IMR-90 (cell line): ENCODE measurements at regions not wholly inside any gene's neighbourhood (a gene's known extent, or its start where the extent isn't known, plus 50 kb on each side); places are given as distances from the start of the nearest gene placed in this dataset.

Source experiments
- ATAC-seq: fragments of 200-7000 bp; cut with Tn5 transposase; 2 replicates; pipeline ENCODE4 v1.9.1; 2020; ENCODE audit warnings: low read depth, mild to moderate bottlenecking, moderate library complexity
- BruUV-seq: library from RNA; stranded (reverse); fragments of 400-500 nt; replicated peaks from 2 replicates; lab custom pipeline; 2021; lab: Mats Ljungman, UMichigan
- CTCF ChIA-PET: fragments of 300-600 bp; formaldehyde crosslinking; extraction: SDS; loops from one replicate; lab custom pipeline; 2021; ENCODE audit warnings: antibody characterized with exemption; lab: Yijun Ruan, JAX
- POLR2A ChIA-PET: fragments of 300-600 bp; sonication (Branson Sonifier 250); formaldehyde crosslinking; loops from one replicate; lab custom pipeline; 2022; ENCODE audit warnings: antibody characterized with exemption; ENCODE audit not compliant: unreplicated experiment; lab: Charles Lee
- DNase-seq: peaks from one replicate; pipeline ENCODE4 v3.0.0; 2013
- H2AFZ ChIP-seq: replicated peaks from 2 replicates; pipeline ENCODE3; 2013; ENCODE audit warnings: low read length, mild to moderate bottlenecking; ENCODE audit not compliant: poor library complexity
- H2AK5ac ChIP-seq: 2 replicates; pipeline ENCODE4 v1.6.1; 2013; ENCODE audit warnings: low read depth, low read length, inconsistent platforms
- H2AK9ac ChIP-seq: replicated peaks from 2 replicates; pipeline ENCODE3; 2013; ENCODE audit warnings: mild to moderate bottlenecking, low read depth, low read length, moderate library complexity; ENCODE audit not compliant: poor library complexity
- H2BK120ac ChIP-seq: 2 replicates; pipeline ENCODE4 v1.6.1; 2013; ENCODE audit warnings: low read depth, low read length, inconsistent platforms
- H2BK15ac ChIP-seq: 3 replicates; pipeline ENCODE4 v1.6.1; 2013; ENCODE audit warnings: low read depth, low read length, inconsistent platforms
- H2BK20ac ChIP-seq: 2 replicates; pipeline ENCODE4 v1.6.1; 2013; ENCODE audit warnings: low read depth, mild to moderate bottlenecking, inconsistent platforms, low read length, moderate library complexity
- H2BK5ac ChIP-seq: 2 replicates; pipeline ENCODE4 v1.6.1; 2013; ENCODE audit warnings: mild to moderate bottlenecking, low read depth, low read length, inconsistent platforms; ENCODE audit not compliant: poor library complexity, severe bottlenecking
- H3K14ac ChIP-seq: replicated peaks from 2 replicates; pipeline ENCODE4 v1.6.1; 2013; ENCODE audit warnings: low read depth, low read length, inconsistent platforms
- H3K18ac ChIP-seq: 2 replicates; pipeline ENCODE4 v1.6.1; 2013; ENCODE audit warnings: low read depth, low read length, control low read depth
- H3K23ac ChIP-seq: 2 replicates; pipeline ENCODE4 v1.6.1; 2013; ENCODE audit warnings: low read depth, low read length, inconsistent platforms
- H3K27ac ChIP-seq: 2 replicates; pipeline ENCODE4 v1.5.1; 2013; ENCODE audit warnings: mild to moderate bottlenecking, control low read depth, low read length; ENCODE audit not compliant: insufficient read depth
- H3K27me3 ChIP-seq: 2 replicates; pipeline ENCODE4 v1.6.1; 2013; ENCODE audit warnings: low read length; ENCODE audit not compliant: control insufficient read depth, insufficient read depth
- H3K36me3 ChIP-seq: 2 replicates; pipeline ENCODE4 v1.6.1; 2013; ENCODE audit warnings: low read length, mixed read lengths; ENCODE audit not compliant: control insufficient read depth, insufficient read depth
- H3K4ac ChIP-seq: 2 replicates; pipeline ENCODE4 v1.6.1; 2013; ENCODE audit warnings: low read depth, low read length, inconsistent platforms
- H3K4me1 ChIP-seq: 2 replicates; pipeline ENCODE4 v1.6.1; 2013; ENCODE audit warnings: low read length, mixed read lengths; ENCODE audit not compliant: control insufficient read depth, insufficient read depth
- H3K4me2 ChIP-seq: 2 replicates; pipeline ENCODE4 v1.6.1; 2013; ENCODE audit warnings: low read depth, mild to moderate bottlenecking, control low read depth, low read length, moderate library complexity
- H3K4me3 ChIP-seq: 2 replicates; pipeline ENCODE4 v1.5.1; 2013; ENCODE audit warnings: low read depth, mild to moderate bottlenecking, control low read depth, low read length, moderate library complexity; ENCODE audit not compliant: insufficient read depth
- H3K56ac ChIP-seq: 2 replicates; pipeline ENCODE4 v1.6.1; 2013; ENCODE audit warnings: low read length, inconsistent platforms; ENCODE audit not compliant: insufficient read depth; ENCODE audit errors: extremely low read depth
- H3K79me1 ChIP-seq, 2 experiments: 2 replicates each; pipeline ENCODE4 v1.6.1; 2013; ENCODE audit warnings: low read length in 2 of 2, inconsistent platforms in 1 of 2, low read depth in 1 of 2
- H3K9ac ChIP-seq: 2 replicates; pipeline ENCODE4 v1.6.1; 2013; ENCODE audit warnings: low read depth, low read length, control low read depth
- H3K9me1 ChIP-seq: 2 replicates; pipeline ENCODE4 v1.6.1; 2013; ENCODE audit warnings: low read length, inconsistent platforms; ENCODE audit not compliant: insufficient read depth
- H3K9me3 ChIP-seq: 2 replicates; pipeline ENCODE4 v1.6.1; 2013; ENCODE audit warnings: low read length; ENCODE audit not compliant: control insufficient read depth, insufficient read depth
- H4K20me1 ChIP-seq: 2 replicates; pipeline ENCODE4 v1.6.1; 2013; ENCODE audit warnings: low read length, inconsistent platforms; ENCODE audit not compliant: insufficient read depth
- H4K5ac ChIP-seq: 2 replicates; pipeline ENCODE4 v1.6.1; 2013; ENCODE audit warnings: mild to moderate bottlenecking, low read depth, low read length, control low read depth
- H4K8ac ChIP-seq, 2 experiments: 2 replicates each; pipeline ENCODE4 v1.6.1; 2013; ENCODE audit warnings: low read depth in 2 of 2, low read length in 2 of 2, control low read depth in 1 of 2, inconsistent platforms in 1 of 2
- H4K91ac ChIP-seq: 2 replicates; pipeline ENCODE4 v1.6.1; 2013; ENCODE audit warnings: low read depth, low read length, inconsistent platforms; ENCODE audit not compliant: insufficient read depth
- BHLHE40 ChIP-seq: fragments of 150-350 bp; IDR thresholded peaks from 2 replicates; pipeline ENCODE4 v1.6.1; 2016; ENCODE audit warnings: mild to moderate bottlenecking, low read depth, low read length
- MXI1 ChIP-seq: IDR thresholded peaks from 2 replicates; pipeline ENCODE4 v1.6.1; 2012; ENCODE audit warnings: low read depth, mild to moderate bottlenecking, low read length, moderate library complexity, borderline replicate concordance
- NFE2L2 ChIP-seq: fragments of 150-350 bp; IDR thresholded peaks from 2 replicates; pipeline ENCODE4 v1.6.1; 2016; ENCODE audit warnings: low read depth, mild to moderate bottlenecking, low read length
- POLR2A ChIP-seq: IDR thresholded peaks from 2 replicates; pipeline ENCODE4 v1.6.1; 2012; ENCODE audit warnings: mild to moderate bottlenecking, low read depth, low read length
- WGBS, 2 experiments: methylation state at CpG; one replicate each; pipeline versions ENCODE4 v1.1.5 to v1.1.7; 2013; ENCODE audit warnings: missing lambda C conversion rate in 2 of 2; ENCODE audit not compliant: insufficient read length in 1 of 2; ENCODE audit errors: extremely low coverage in 2 of 2; 5-methylcytosine and 5-hydroxymethylcytosine counted together
- dilution Hi-C: fragments of 300-500 bp; cut with HindIII; formaldehyde crosslinking; loops from one replicate; pipeline ENCODE4 v1.14.3; 2018; ENCODE audit warnings: low sequenced_read_pairs; ENCODE audit not compliant: unreplicated experiment
- in situ Hi-C: fragments of 300-500 bp; cut with MboI; formaldehyde crosslinking; loops from 3 replicates; pipeline ENCODE4 v1.14.3; 2019; ENCODE audit warnings: low sequenced_read_pairs, inconsistent platforms, mixed read lengths
- intact Hi-C: fragments of 100-400 bp; cut with micrococcal nuclease; formaldehyde crosslinking; loops from 2 replicates; pipeline ENCODE4 v1.10.0; 2022
- TF ChIP-seq, protein P1 (sequence below): fragments of 150-350 bp; IDR thresholded peaks from 2 replicates; pipeline ENCODE4 v1.6.1; 2017; ENCODE audit warnings: mild to moderate bottlenecking, antibody characterized with exemption, low read length, low read depth

DNA sequence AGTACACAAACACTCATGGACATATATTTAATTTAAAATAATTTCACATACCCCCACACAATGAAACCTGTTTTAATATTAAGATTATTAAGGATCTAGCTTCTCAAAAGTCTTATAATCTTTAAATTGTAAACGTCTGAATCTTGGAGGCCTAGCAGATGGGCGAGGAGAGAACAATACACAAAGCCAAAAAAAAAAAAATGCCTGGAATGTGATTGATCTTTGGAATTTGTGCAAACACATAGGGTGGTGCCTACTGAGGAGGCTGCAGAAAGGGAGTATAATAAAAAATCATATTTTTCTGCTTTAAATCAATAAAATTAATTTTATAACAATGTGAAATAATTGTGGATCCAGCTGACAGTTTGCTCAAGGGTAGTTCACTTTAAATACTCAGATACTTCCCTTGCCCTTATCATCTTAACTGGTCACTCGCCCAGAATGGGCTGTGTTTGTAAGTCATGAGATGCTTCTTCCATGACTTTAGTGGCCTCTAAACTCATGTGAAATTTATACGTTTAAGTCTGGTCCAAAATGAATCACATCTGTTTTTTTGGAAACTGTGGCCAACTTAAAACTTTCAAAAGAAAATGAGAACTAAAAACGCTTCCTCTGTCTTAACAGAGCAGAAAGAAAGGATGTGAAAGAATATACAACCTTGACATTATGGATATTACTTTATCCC, 802.8 kb upstream of the CXADR start:
- Histone ChIP-seq H2BK15ac (no peak overlapping the region), H3K56ac (no peak overlapping the region), H4K8ac (no peak overlapping the region), H2BK5ac (no peak overlapping the region), H3K4me3 (no peak overlapping the region), H3K27ac (no peak overlapping the region), H3K9ac (no peak overlapping the region), H3K36me3 (no peaks in the 10 kb centered on the region), H3K14ac (no peak overlapping the region), H2BK20ac (no peak overlapping the region), H4K20me1 (no peaks in the 10 kb centered on the region), H3K4ac (no peak overlapping the region), H3K23ac (no peak overlapping the region), H3K27me3 (no peaks in the 10 kb centered on the region), H2AK5ac (no peak overlapping the region), H3K9me1 (no peaks in the 10 kb centered on the region), H2AK9ac (no peak overlapping the region), H3K4me2 (no peak overlapping the region), H2BK120ac (no peak overlapping the region), H3K4me1 (no peaks in the 10 kb centered on the region), H2AFZ (no peak overlapping the region), H4K91ac (no peak overlapping the region), H3K18ac (no peak overlapping the region), H3K9me3 (no peaks in the 10 kb centered on the region), H3K79me1 (no peaks in the 10 kb centered on the region), H4K5ac (no peak overlapping the region)
- intact Hi-C loops (no loop called here), dilution Hi-C loops (no loop called here), in situ Hi-C loops (no loop called here)
- no CpG with 5 or more reads among the region's 5 CpGs for WGBS, 2 experiments
- POLR2A ChIA-PET: no interaction called here
- CTCF ChIA-PET: interaction anchor here (0.7 kb wide), 1 partner anchor 392 kb away, joined by 4 read pairs; no protein-coding TSS in a partner anchor
- DNase-seq (peak; percentile 77), ATAC-seq (peak; percentile 69; the same call in 1 of the 2 replicates)
- no TSS peak for BruUV-seq
- TF ChIP-seq NFE2L2: no peak
- TF ChIP-seq, protein P1, sequence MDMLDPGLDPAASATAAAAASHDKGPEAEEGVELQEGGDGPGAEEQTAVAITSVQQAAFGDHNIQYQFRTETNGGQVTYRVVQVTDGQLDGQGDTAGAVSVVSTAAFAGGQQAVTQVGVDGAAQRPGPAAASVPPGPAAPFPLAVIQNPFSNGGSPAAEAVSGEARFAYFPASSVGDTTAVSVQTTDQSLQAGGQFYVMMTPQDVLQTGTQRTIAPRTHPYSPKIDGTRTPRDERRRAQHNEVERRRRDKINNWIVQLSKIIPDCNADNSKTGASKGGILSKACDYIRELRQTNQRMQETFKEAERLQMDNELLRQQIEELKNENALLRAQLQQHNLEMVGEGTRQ: no peak
- no peak for TF ChIP-seq POLR2A
- no peak for TF ChIP-seq BHLHE40
- no peak for TF ChIP-seq MXI1
